Epithelial cell of proximal tubule (primary cell): ENCODE measurements at regions not wholly inside any gene's neighbourhood (a gene's known extent, or its start where the extent isn't known, plus 50 kb on each side); places are given as distances from the start of the nearest gene placed in this dataset.
"Not testable (repeated sequence)": the region's sequence is repeated elsewhere in the genome, so short reads cannot be mapped to it uniquely, and the experiment has no call there.

Experiments used
- DNase-seq: peaks from one replicate; pipeline ENCODE4 v3.0.0-alpha.2; 2011; ENCODE audit warnings: low read depth
- H3K4me3 ChIP-seq: 2 replicates; pipeline ENCODE4 v1.5.1; 2011; ENCODE audit warnings: low read depth, mild to moderate bottlenecking, low read length
- TF ChIP-seq, protein P1 (sequence below): conservative IDR thresholded peaks from 2 replicates; pipeline ENCODE4 v1.5.1; 2012; ENCODE audit warnings: low read depth, mild to moderate bottlenecking, low read length

- TF ChIP-seq, protein P1, sequence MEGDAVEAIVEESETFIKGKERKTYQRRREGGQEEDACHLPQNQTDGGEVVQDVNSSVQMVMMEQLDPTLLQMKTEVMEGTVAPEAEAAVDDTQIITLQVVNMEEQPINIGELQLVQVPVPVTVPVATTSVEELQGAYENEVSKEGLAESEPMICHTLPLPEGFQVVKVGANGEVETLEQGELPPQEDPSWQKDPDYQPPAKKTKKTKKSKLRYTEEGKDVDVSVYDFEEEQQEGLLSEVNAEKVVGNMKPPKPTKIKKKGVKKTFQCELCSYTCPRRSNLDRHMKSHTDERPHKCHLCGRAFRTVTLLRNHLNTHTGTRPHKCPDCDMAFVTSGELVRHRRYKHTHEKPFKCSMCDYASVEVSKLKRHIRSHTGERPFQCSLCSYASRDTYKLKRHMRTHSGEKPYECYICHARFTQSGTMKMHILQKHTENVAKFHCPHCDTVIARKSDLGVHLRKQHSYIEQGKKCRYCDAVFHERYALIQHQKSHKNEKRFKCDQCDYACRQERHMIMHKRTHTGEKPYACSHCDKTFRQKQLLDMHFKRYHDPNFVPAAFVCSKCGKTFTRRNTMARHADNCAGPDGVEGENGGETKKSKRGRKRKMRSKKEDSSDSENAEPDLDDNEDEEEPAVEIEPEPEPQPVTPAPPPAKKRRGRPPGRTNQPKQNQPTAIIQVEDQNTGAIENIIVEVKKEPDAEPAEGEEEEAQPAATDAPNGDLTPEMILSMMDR: no peak
- no peak overlapping the region for H3K4me3 ChIP-seq
- no peak for DNase-seq
Measured at GRCh38 chr1:56123421-56123820, 455.9 kb downstream of the PLPP3 start.

- TF ChIP-seq, protein P1: no peak
- no peak for DNase-seq
- no peak overlapping the region for H3K4me3 ChIP-seq
Measured at GRCh38 chr1:56120021-56120420, 459.3 kb downstream of the PLPP3 start.

DNA sequence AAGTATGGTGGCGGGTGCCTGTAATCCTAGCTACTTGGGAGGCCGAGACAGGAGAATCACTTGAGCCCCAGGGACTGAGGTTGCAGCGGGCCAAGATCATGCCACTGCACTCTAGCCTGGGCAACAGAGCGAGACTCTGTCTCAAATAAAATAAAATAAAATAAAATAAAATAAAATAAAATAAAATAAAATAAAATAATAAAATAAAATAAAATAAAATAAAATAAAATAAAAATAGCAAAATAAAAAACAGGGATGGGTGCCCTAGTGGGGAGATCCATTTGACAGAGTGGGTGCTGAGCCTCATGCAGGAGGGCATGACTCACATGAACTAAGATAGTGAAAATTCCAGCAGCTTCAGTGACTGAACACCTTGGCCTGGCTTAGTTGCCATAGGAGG, 460.7 kb downstream of the PLPP3 start:
- DNase-seq, H3K4me3 ChIP-seq: not testable (repeated sequence)

DNA sequence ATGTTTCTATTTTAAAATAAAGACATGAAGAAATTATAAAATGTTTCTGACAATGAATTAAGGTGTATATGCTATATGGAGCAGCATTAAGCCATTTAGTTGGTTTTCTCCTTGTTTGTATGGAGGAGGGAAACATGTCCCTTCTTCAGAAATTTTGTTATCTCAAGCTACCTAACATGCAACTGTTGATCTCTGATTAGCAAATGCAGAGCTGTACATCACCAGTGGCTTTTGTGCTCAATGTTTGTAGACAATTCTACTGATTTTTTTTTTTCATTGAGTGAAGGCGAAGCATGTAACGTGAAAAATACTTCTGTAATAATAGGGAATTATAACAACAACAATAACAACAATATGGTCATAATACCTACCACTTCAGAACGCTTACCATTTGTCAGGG, 463.7 kb downstream of the PLPP3 start:
- H3K4me3 ChIP-seq: no peak overlapping the region
- TF ChIP-seq, protein P1: no peak
- DNase-seq: no peak

DNA sequence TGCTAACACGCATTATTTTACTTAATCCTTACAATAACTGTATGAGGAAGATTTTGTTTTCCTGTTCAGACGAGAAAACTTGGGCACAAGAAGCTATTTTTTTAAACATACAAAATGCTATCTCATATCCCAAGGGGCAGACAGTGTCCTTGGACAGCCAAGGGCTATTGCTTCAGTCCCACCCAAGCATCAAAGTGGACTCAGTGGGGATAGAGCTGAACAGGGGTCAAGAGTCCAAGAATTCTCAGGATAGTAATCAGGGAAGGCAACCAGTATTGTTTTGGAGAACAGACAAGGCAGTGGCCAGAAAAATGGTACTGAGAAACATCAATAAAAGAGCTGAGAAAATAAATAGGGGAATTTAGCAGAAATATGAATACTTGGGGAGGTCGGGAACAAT, 465.7 kb downstream of the PLPP3 start:
- H3K4me3 ChIP-seq: no peak overlapping the region
- DNase-seq: no peak
- TF ChIP-seq, protein P1: no peak

- TF ChIP-seq, protein P1: no peak
- H3K4me3 ChIP-seq: no peak overlapping the region
- DNase-seq: no peak
Measured at GRCh38 chr1:56107275-56107638, 472.1 kb downstream of the PLPP3 start.

- TF ChIP-seq, protein P1: no peak
- H3K4me3 ChIP-seq: no peak overlapping the region
- no peak for DNase-seq
Measured at GRCh38 chr1:56106531-56107274, 472.7 kb downstream of the PLPP3 start.
